ENCODE measurements at regions not wholly inside any gene's neighbourhood (a gene's known extent, or its start where the extent isn't known, plus 50 kb on each side); places are given as distances from the start of the nearest gene placed in this dataset.

DNA sequence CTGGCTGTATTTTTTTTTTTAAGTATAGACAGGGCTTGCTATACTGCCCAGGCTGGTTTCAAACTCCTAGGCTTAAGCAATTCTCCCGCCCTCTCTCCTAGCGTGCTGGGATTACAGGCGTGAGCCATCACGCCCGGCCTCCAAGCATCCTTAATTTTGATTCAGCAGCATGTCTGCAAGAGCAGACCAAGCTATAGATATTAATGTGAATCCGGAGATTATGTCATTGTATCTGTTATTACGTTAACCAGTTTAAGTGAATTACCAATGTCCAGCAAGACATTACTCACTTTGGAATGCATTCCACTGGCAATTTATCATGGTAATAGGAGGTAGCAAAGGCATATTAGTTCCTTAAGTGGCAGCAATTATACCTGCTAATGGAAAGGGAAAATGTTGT lies 179.7 kb downstream of the CHRM3 start:
- H3K27me3 ChIP-seq (replicated peaks; ENCODE audit: control insufficient read depth, insufficient read depth, low read length) = no peaks in the 10 kb centered on the region
- TF ChIP-seq, protein P1, sequence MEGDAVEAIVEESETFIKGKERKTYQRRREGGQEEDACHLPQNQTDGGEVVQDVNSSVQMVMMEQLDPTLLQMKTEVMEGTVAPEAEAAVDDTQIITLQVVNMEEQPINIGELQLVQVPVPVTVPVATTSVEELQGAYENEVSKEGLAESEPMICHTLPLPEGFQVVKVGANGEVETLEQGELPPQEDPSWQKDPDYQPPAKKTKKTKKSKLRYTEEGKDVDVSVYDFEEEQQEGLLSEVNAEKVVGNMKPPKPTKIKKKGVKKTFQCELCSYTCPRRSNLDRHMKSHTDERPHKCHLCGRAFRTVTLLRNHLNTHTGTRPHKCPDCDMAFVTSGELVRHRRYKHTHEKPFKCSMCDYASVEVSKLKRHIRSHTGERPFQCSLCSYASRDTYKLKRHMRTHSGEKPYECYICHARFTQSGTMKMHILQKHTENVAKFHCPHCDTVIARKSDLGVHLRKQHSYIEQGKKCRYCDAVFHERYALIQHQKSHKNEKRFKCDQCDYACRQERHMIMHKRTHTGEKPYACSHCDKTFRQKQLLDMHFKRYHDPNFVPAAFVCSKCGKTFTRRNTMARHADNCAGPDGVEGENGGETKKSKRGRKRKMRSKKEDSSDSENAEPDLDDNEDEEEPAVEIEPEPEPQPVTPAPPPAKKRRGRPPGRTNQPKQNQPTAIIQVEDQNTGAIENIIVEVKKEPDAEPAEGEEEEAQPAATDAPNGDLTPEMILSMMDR (IDR thresholded peaks at IDR 0.05; ENCODE audit: insufficient read depth, low read length, poor library complexity, severe bottlenecking) = no peak
- H3K4me3 ChIP-seq (replicated peaks; ENCODE audit: low read depth, low read length) = no peak overlapping the region
- DNase-seq (ENCODE audit: extremely low read depth, insufficient read length) = no peak
- H3K36me3 ChIP-seq (ENCODE audit: control insufficient read depth, insufficient read depth, low read length) = no peaks in the 10 kb centered on the region

DNA sequence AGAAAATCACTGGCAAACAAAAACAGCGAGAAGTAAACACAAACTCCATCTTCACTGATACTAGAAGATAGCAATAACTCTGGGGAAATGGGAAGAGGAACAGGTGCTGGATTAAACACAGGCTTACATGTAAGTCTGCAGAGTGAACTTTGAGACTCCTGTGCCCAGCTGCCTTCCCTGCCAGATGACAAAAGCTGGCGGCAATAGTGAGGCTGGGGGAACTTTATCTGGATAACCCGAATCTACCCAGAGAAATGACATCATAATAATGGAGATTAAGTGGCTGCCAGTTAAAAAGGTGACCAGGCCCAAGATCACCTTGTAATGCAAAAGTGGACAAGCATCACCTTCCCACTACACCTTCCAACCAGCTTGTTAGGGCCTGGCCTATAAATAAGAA lies 184.5 kb downstream of the CHRM3 start:
- H3K27me3 ChIP-seq (replicated peaks; ENCODE audit: control insufficient read depth, insufficient read depth, low read length) = no peaks in the 10 kb centered on the region
- H3K4me3 ChIP-seq (replicated peaks; ENCODE audit: low read depth, low read length) = no peak overlapping the region
- H3K36me3 ChIP-seq (ENCODE audit: control insufficient read depth, insufficient read depth, low read length) = no peaks in the 10 kb centered on the region
- TF ChIP-seq, protein P1 (IDR thresholded peaks at IDR 0.05; ENCODE audit: insufficient read depth, low read length, poor library complexity, severe bottlenecking) = no peak
- no peak for DNase-seq (ENCODE audit: extremely low read depth, insufficient read length)

DNA sequence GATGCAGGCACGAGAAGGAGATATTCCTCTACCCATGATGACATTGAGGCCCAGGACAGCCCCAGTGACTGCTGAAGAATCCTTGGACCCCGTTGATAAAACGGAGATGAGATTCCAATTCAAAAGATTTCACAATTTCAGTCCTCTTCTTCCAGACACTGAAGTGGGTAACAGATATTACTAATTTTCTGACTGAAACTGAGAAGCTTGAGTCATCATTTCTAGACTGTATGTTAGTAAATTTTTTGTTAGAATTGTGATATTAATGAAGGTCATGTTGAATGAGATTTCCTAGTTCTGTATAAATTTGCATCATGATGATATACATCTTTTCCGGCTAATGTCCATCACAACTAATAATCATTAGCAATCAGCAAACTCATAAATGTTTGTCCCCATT lies 185.8 kb downstream of the CHRM3 start:
- no peaks in the 10 kb centered on the region for H3K36me3 ChIP-seq (ENCODE audit: control insufficient read depth, insufficient read depth, low read length)
- H3K27me3 ChIP-seq (replicated peaks; ENCODE audit: control insufficient read depth, insufficient read depth, low read length) = no peaks in the 10 kb centered on the region
- no peak overlapping the region for H3K4me3 ChIP-seq (replicated peaks; ENCODE audit: low read depth, low read length)
- TF ChIP-seq, protein P1 (IDR thresholded peaks at IDR 0.05; ENCODE audit: insufficient read depth, low read length, poor library complexity, severe bottlenecking) = no peak
- DNase-seq (ENCODE audit: extremely low read depth, insufficient read length) = no peak

DNA sequence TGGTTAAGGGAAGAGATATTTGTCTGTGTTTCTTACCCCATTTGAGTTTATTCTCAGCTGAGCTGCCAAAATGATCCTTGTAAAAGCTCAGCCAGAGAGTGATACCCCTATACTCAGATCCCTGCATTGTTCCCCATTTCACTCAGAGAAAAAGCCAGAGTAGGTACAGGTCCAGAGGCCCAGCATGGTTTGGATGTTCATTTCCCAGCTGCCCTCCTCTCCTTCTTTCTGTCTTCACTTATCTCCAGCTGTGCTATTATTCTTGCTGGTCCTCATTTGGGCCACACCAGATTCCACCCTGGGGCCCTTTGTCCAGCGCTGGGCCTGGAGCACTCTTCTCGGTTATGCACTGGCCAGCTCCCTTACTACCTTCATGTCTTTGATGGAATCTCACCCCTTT lies 187.7 kb downstream of the CHRM3 start:
- Histone ChIP-seq H3K27me3 (replicated peaks; ENCODE audit: control insufficient read depth, insufficient read depth, low read length) (no peaks in the 10 kb centered on the region), H3K4me3 (replicated peaks; ENCODE audit: low read depth, low read length) (no peak overlapping the region), H3K36me3 (ENCODE audit: control insufficient read depth, insufficient read depth, low read length) (no peaks in the 10 kb centered on the region)
- no peak for DNase-seq (ENCODE audit: extremely low read depth, insufficient read length)
- TF ChIP-seq, protein P1 (IDR thresholded peaks at IDR 0.05; ENCODE audit: insufficient read depth, low read length, poor library complexity, severe bottlenecking) = no peak

DNA sequence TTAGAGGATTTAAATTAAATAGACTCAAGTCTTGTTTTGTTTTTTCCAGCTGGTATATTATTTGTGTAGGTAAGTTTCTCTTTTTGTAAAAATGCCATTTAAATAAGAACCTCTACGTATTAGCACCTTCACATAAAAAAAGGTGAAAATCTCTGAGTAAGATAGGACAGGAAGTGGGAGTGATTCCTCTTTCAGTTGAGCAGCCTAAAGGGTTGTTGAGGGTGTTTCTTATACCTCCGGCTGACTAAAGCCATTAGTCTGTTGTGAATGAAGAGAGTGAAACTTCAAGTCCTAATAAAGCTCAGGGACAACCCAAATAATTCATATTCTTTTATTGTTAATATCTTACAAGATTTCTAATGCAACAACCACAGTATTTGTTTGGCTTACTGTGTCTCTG lies 188.7 kb downstream of the CHRM3 start:
- DNase-seq (ENCODE audit: extremely low read depth, insufficient read length) = no peak
- Histone ChIP-seq H3K36me3 (ENCODE audit: control insufficient read depth, insufficient read depth, low read length) (no peaks in the 10 kb centered on the region), H3K27me3 (replicated peaks; ENCODE audit: control insufficient read depth, insufficient read depth, low read length) (no peaks in the 10 kb centered on the region), H3K4me3 (replicated peaks; ENCODE audit: low read depth, low read length) (no peak overlapping the region)
- TF ChIP-seq, protein P1 (IDR thresholded peaks at IDR 0.05; ENCODE audit: insufficient read depth, low read length, poor library complexity, severe bottlenecking) = no peak

DNA sequence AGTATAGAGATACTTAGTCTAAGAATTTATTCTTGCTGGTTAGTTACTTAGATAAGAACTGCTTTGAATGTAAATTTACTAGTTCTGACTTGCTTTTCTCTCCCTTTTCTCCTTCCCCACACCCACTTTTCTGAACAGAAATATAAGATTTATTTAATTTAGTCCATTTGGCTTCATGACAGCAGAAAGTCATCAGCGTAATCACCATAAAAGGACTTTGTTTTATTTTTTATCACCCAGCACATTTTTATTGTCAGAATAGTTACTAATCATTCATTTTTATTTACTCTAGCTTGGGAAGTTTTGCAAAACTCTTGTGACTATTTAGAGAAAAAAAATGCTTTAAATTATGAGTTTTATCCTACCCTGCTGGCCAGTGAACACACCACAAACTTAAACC lies 197.2 kb downstream of the CHRM3 start:
- Histone ChIP-seq H3K4me3 (replicated peaks; ENCODE audit: low read depth, low read length) (no peak overlapping the region), H3K36me3 (ENCODE audit: control insufficient read depth, insufficient read depth, low read length) (no peaks in the 10 kb centered on the region), H3K27me3 (replicated peaks; ENCODE audit: control insufficient read depth, insufficient read depth, low read length) (no peaks in the 10 kb centered on the region)
- DNase-seq (ENCODE audit: extremely low read depth, insufficient read length) = no peak
- TF ChIP-seq, protein P1 (IDR thresholded peaks at IDR 0.05; ENCODE audit: insufficient read depth, low read length, poor library complexity, severe bottlenecking) = no peak
